ENCODE measurements at regions not wholly inside any gene's neighbourhood (a gene's known extent, or its start where the extent isn't known, plus 50 kb on each side); places are given as distances from the start of the nearest gene placed in this dataset.

DNA sequence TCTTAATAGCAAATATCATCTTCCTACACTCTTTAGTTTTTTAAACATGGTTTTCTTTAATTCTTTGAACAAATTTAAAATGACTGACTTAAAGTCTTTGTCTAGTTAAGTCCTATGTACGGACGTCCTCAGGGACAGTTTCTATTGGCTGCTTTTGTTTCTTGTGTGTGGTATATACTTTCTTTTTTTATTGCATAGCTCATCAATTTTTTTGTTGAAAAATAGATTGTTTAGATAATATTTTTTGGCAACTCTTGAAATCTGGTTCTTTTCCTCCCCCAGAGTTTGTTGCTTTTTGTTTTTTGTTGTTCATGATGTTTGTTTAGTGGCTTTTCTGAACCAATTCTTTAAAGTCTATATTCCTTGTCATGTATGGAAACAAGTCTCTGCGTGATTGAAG is 479.8 kb downstream of the PREX1 start:
- no peak overlapping the region for H3K27ac ChIP-seq
- TF ChIP-seq, protein P1, sequence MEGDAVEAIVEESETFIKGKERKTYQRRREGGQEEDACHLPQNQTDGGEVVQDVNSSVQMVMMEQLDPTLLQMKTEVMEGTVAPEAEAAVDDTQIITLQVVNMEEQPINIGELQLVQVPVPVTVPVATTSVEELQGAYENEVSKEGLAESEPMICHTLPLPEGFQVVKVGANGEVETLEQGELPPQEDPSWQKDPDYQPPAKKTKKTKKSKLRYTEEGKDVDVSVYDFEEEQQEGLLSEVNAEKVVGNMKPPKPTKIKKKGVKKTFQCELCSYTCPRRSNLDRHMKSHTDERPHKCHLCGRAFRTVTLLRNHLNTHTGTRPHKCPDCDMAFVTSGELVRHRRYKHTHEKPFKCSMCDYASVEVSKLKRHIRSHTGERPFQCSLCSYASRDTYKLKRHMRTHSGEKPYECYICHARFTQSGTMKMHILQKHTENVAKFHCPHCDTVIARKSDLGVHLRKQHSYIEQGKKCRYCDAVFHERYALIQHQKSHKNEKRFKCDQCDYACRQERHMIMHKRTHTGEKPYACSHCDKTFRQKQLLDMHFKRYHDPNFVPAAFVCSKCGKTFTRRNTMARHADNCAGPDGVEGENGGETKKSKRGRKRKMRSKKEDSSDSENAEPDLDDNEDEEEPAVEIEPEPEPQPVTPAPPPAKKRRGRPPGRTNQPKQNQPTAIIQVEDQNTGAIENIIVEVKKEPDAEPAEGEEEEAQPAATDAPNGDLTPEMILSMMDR (conservative IDR thresholded peaks at IDR 0.05): no peak
- no peak for TF ChIP-seq ZFX (IDR thresholded peaks at IDR 0.05)

DNA sequence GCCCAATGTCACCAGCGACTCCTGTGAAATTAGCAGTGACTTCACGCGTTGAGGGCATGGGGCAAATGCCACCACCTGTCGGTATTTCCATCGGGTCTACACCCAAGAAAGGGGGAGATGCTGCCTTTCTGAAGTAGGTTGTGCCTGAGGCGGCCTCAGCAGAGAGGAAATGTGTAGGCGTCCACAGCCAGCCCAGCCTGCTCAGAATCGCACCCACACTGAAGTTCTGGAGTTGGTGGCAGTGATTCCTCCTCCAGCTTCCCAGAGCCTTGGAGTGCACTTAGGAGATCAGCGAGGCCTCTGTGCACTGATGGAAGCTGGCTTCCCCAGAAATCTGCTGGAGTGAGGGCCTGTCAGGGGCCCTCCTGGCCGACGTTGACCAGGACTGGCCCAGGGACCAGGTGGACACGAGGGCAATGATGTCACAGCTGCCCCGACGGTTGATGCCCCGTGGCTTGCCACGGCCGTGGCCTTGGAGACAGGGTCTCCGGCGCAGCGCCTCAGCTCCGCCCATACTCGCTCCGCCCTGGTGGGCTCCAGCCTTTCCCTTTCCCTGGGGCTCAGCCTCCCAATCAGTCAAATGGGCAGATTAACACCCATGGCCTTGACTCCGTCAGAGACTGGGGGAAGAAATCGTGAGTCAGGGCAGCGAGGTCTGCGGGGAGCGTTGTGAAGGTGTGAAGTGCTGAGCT is 484.8 kb downstream of the PREX1 start:
- no peak overlapping the region for H3K27ac ChIP-seq
- TF ChIP-seq, protein P1 (conservative IDR thresholded peaks at IDR 0.05): no peak
- no peak for TF ChIP-seq ZFX (IDR thresholded peaks at IDR 0.05)

DNA sequence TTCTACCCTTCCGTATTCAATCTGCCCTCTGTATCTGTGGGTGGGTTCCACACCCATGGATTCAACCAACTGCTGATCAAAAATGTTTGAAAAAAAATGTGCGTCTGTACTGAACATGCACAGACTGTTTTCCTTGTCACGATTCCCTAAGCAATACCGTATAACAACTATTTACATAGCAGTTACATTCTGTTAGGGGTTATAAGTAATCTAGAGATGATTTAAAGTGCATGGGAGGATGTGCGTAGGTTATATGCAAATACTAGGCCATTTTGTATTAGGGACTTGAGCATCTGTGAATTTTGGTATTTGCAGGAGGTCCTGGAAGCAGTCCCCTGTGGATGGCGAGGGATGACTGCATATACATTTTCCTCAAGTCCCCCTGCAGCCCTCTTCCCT is 486.9 kb downstream of the PREX1 start:
- no peak for TF ChIP-seq ZFX (IDR thresholded peaks at IDR 0.05)
- TF ChIP-seq, protein P1 (conservative IDR thresholded peaks at IDR 0.05): no peak
- H3K27ac ChIP-seq: no peak overlapping the region

DNA sequence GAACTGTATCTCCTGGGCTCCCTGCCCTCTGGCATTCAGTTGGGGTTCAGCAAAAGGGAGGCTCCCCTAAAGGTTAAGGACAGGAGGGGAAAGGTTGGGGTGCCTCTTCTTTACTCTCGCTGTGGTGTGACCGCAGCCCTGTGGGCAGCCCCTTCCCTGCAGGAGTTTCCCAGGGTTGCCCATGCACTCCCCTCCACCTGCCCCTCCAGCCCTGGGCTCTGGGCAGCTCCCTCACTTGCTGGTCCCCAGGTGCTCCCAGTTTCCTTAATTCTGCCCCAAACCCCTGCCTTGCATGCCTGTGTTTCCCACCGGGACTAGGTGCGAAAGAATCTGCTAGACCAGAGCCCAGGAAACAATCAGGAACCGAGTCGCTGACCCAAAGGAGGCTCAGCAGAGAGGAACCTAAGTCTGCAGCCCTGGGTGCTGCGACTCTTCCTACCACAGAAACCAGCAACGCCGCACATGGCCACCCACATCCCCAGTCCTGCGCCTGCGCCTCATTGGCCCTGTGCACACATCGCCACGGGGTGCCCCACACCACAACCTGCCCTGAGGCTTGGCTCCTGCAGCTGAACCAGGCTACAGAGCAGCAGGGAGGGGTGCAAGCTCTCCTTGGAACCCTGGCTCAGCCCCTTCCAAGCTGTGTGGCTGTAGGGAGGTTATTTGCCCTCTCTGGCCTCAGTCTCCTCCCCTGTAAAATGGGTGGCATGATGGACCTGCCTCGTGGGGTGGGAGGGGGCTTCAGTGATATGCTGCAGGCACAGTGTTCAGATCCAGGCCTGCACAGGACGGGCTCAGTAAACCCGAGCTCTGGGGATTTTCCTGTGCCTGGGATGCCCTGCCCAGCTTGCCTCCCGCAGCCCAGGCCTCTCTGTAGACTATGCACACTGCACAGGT is 487.6 kb downstream of the PREX1 start:
- TF ChIP-seq, protein P1 (conservative IDR thresholded peaks at IDR 0.05): no peak
- no peak for TF ChIP-seq ZFX (IDR thresholded peaks at IDR 0.05)
- no peak overlapping the region for H3K27ac ChIP-seq

DNA sequence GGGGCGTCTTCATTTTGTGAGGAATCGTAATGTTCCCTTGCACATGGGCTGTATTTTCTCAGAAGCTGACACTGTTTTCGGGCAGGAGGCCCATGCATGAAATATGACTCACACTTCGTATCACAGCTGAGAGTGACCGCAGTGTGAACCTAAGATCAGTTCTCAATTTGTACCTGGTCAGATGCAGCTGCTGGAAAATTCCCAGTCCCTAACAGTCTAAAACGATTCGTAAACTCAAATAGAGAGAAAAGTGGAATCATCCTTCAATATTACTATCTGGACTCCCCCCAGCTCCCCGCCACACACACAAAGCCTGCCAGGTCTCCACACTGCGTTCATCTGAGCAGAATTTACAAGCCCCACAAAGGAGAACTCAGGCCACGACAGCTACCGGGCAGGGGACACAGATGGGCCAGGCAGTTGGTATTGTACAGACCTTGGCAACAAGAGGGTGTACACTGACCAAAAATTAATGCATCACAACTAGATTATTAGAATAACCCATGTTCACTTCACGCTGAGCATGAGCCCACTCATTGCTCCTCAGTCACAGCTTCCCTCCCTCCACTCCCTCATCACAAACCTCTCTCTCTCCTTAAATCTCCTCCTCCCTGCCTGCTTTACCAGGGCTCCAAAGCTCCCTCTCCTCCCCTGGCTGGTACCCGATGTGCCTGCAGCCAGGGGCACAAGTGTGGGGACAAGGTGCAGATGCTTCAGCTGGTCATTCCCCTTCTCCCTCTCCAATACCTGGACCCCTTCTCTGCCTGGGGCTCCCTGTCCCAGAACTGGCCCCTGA is 488.4 kb downstream of the PREX1 start:
- TF ChIP-seq ZFX (IDR thresholded peaks at IDR 0.05): no peak
- TF ChIP-seq, protein P1 (conservative IDR thresholded peaks at IDR 0.05): no peak
- H3K27ac ChIP-seq: no peak overlapping the region

DNA sequence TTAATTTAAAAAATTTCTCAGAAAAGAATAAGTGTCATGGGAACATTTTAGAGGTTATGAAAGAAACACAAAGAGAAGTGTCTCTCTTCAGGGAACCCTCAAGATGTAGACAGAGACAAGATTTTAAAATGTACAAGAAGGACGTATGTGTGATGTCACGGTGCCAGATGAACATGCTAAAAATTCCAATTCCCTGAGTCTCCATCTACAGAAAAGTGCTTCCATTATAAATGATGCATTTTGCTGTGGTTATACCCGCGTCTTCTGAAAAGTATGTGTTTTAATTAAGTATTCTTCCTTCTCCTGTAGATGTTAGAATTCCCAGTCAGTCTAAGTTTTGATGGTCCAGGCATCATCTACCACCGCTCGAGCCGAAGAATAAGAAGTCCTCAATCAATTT is 489.1 kb downstream of the PREX1 start:
- H3K27ac ChIP-seq: no peak overlapping the region
- TF ChIP-seq, protein P1 (conservative IDR thresholded peaks at IDR 0.05): no peak
- TF ChIP-seq ZFX (IDR thresholded peaks at IDR 0.05): no peak

All from C4-2B (cell line).